ENCODE measurements at regions not wholly inside any gene's neighbourhood (a gene's known extent, or its start where the extent isn't known, plus 50 kb on each side); places are given as distances from the start of the nearest gene placed in this dataset.

DNA sequence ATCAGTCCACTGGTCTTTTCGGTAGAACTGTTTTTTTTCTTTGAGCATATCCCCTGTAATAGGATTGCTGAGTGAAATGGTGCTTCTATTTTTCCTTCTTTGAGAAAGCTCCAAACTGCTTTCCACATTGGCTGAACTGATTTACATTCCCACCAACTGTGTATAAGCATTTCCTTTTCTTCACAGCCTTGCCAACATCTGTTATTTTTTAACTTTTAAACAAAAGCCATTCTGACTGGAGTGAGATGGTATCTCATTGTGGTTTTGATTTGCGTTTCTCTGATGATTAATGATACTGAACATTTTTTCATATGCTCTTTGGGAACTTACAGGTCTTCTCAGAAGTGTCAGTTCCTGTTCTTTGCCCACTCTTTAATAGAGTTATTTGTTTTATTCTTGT is 764.7 kb downstream of the MTRR start:
- no peak for DNase-seq (ENCODE audit: low read depth in 3 of 3)

DNA sequence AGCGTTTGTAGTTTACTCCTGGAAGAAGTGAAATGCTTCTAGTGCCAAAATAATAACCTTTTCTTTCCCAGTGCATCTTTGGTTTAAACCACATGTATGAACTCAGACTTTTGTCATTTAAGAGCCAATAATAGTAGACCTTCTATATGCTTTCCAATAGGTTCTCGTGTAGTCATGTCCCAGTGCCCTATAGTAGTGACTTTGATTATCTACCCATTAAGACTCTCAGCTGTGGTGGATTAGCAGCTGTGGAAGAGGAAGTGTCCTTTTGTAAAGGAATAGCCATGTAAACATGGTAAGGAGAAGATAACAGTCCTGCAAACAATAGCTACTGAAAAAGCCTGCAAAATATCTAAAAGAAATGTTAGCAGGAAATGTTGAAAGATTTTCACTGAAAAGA is 765.3 kb downstream of the MTRR start:
- no peak for DNase-seq (ENCODE audit: low read depth in 3 of 3)

GRCh38 chr5:8641786-8642505 is 773.0 kb downstream of the MTRR start:
- no peak for DNase-seq (ENCODE audit: low read depth in 3 of 3)

GRCh38 chr5:8644377-8644776 is 775.4 kb downstream of the MTRR start:
- no peak for DNase-seq (ENCODE audit: low read depth in 3 of 3)

DNA sequence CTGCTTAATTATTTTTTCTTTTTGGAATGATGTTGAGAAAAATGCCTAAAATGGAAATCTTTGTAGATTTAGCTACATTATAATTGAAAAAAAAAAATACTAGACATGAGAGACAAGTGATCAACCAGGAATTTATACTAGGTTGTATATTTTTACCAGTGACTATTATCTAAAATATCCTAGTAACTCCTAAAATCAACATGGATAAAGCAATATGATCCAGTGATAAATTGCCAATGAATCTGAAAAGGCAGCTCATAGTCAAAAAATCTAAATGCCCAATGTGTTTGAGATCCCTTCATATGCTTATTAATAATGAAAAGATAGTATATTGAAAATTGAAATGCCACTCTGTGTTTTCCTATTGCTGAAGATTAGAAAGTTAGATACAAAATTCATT is 778.2 kb downstream of the MTRR start:
- no peak for DNase-seq (ENCODE audit: low read depth in 3 of 3)

DNA sequence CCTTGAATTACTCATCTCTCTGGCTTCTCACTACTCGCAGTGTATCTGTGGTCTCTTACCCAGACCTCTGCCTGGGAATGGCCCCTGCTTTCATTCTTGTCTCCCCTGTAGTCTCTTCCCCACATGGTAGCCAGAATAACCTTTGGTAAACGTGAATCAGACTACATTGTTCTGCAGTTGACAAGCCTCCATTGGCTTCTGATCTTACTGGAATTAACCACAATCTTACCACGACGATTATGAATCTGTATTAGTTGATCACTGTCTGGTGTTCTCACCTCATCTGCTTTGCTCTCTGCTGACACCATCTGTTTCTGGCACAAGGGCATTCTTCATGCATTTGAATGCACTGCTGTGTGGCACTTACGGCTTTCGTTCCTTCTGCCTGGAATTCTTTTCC is 781.2 kb downstream of the MTRR start:
- DNase-seq (ENCODE audit: low read depth in 3 of 3): no peak

GRCh38 chr5:8660133-8660893 is 791.4 kb downstream of the MTRR start:
- no peak for DNase-seq (ENCODE audit: low read depth in 3 of 3)

- no peak for DNase-seq (ENCODE audit: low read depth in 3 of 3)
Observed at GRCh38 chr5:8663374-8663773, 794.4 kb downstream of the MTRR start.

DNA sequence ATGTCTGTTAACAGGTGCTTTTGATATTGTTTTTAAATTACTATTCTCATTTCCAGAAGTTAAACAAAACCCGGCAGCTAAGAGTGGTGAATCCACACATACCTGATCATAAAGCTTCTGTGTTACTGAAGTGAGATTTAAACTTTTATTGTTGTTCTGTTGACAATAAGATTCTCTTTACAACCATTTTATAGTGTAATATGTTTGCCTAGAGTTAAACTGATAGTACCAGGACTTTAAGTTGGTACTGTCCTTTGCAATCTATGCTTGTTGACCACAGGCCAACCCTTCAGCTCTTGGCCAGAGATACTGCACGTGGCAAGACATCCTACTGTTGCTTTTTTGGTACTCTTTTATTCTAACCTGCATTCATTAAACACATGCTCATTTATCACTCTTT is 806.2 kb downstream of the MTRR start:
- DNase-seq (ENCODE audit: low read depth in 3 of 3): no peak

DNA sequence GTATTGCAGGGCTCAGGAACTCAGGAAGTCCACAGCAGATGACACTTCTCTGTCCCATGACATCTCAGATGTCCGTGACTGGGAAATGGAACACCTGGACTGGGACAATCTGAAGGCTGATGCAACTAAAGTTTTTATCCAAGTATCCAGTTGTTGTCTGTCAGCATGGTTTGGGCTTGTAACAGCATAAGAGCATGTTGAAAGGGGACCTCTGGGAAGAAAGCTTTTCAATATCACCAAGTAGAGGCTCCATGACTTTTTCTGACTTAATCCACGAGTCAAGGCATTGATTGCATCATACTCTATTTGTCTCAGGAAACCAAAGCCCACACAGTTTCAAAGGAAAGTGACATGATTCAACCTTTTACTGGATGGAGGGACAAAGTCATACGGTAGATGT is 807.7 kb downstream of the MTRR start:
- DNase-seq (ENCODE audit: low read depth in 3 of 3): no peak

DNA sequence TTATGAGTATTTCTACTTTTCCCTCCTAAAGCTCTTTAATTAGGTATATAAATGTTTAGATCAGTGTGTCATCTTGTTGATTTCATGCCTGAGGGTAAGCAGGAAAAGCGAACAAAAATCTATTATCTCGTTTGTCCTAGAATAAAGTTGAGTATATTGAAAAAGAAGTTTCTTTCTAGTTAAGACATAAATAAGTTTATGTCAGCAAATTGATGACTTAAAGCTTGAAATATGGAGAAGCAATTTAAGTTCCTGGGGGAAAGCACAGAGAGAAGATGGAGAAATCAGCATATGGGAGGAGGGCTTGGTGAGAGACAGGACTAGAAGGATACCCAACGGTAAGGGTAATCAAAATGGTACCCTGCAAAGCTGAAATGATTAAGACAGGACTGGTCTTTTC is 813.4 kb downstream of the MTRR start:
- DNase-seq (ENCODE audit: low read depth in 3 of 3): no peak

DNA sequence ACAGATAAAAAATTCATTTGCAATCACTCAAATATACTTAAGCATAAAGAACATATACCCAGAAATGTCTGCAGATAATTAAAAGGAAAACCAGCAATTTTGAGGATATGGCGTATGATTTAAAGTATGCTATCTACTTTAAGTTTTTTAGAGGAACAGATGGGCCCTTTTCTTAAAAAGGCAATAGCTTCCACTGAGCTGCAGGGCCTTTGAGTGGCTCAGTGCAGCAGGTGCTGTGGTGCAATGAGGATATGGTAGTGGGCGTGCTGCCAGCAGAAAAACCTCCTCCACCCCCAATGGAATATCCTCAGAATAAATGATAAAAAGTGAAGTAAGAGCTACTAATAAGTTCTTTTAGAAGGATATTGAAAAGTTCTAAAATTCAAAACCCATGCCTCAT is 814.5 kb downstream of the MTRR start:
- DNase-seq (ENCODE audit: low read depth in 3 of 3): no peak

DNA sequence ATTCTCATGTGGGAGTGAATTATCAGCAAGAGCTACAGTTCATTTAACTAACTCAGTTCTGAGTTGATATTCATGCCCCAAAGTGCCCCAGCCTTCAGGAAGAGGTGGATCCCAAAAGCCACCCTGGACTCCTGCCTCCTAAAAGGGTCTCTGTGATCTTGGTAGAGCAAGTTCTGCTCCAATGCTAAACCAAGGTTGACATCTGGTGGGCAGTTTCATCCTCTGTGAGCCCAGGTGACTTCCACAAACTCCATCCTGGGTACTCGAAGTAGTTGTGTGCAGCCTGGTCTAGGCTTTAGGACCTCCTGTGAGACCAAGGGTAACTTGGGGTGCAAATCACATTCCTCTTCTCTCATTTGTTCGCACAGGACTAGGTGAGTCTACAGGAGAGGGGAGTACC is 816.8 kb downstream of the MTRR start:
- no peak for DNase-seq (ENCODE audit: low read depth in 3 of 3)

- no peak for DNase-seq (ENCODE audit: low read depth in 3 of 3)
Observed at GRCh38 chr5:8686707-8687106, 817.8 kb downstream of the MTRR start.

GRCh38 chr5:8689773-8690172 is 820.8 kb downstream of the MTRR start:
- DNase-seq (ENCODE audit: low read depth in 3 of 3): no peak

GRCh38 chr5:8691221-8691620 is 822.3 kb downstream of the MTRR start:
- no peak for DNase-seq (ENCODE audit: low read depth in 3 of 3)

DNA sequence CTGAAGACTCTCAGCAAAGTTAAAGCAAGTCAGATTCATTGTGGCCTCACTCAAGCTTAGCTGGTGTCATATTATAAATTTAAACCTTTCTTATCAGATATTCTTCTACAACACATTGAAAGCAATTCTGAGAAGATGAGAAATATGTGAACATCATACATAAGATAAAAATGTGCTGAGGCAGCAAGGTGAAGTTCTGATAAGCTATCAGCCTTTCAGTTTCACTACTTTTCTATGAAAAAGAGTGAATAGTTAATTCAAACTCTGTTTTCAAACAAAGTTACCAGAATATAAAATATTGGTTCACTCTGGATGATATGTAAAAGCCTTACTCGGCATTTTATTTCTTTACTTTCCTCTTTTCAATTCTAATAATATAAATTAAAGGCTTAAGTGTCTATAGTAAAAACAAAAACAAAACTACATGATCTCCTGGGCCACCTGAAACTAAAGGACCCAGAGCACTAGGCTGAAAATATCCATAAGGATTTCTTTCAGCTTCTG is 824.4 kb downstream of the MTRR start:
- no peak for DNase-seq (ENCODE audit: low read depth in 3 of 3)

GRCh38 chr5:8694545-8694944 is 825.6 kb downstream of the MTRR start:
- DNase-seq (ENCODE audit: low read depth in 3 of 3): no peak

DNA sequence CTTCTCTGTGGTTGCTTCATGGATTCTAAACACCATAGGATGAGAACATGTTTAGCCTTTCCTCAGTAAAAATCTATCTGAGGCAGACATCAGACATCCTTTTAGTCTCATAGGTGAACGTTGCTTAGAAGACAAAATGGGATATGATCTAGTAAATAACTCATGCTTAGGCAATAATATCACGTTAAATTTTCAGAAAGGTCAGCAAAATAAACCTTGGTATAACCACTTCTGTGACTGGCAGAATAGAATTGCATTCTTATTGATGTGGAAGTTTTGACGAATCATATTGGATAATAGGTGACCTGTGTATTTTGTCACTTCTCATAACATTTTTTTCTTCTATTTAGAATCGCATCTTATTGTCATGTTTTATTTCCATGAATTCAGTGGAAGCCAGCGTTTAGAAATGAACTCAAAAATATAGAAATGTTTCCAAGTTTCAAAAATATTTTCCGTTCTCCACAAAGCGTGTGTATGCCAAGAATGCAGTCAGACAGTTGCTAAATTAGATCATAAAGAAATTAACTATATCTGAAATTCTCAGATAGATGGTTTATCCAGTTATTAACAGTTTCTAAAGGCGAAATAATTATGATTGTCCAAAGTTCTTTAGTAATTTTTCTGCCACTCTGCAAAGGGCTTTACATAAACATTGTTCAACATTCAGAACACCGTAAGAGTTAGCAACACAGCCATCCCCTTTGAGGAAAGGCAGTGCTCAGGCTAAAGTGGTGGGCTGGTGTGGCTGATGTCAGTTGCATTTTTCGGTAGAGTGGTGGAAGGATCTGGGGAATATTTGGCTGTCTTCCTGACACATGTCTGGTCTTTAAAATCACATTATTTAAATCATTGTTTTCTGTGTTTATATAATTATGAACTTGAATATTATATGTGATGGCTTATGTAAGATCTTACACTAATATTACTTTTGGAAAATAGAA is 827.2 kb downstream of the MTRR start:
- DNase-seq (ENCODE audit: low read depth in 3 of 3): no peak

DNA sequence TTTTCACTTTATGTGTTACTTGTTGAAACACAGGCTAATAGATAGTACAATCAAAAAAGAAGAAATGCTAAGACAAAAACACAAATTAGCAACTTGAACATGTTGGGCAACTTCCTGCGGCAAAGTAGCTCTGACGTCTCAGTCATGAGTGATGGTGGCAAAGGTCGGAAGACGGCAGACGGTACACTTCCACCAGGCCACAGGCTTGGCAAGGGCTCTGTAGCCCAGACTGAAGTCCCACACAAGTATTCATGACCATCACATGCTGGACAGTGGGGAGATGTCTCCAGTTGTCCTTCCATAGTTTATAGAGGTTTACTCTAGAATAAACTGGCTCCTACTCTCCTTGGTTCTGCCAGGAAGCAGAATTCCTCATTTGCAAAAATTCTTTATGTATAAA is 831.3 kb downstream of the MTRR start:
- no peak for DNase-seq (ENCODE audit: low read depth in 3 of 3)

- no peak for DNase-seq (ENCODE audit: low read depth in 3 of 3)
Observed at GRCh38 chr5:8700671-8701070, 831.7 kb downstream of the MTRR start.

DNA sequence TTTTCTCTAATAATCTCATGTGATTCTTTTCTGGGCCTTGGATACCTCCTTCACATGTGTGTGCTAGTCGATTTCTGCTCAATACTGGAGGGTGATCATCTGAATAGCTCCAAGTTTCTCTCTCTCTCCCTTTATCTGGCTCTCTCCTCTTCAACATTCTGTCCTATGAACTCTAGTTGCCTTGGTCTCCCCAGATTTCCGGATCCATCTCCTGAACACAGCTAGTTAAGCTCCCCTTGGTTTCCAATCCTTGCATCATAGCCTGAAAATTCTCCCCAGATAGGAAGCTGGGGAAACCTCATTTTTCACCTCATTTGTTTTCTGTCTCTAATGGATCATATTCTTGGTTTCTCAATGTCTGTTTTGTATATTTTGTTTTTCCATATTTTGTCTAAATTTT is 832.3 kb downstream of the MTRR start:
- no peak for DNase-seq (ENCODE audit: low read depth in 3 of 3)
